ENCODE measurements at regions not wholly inside any gene's neighbourhood (a gene's known extent, or its start where the extent isn't known, plus 50 kb on each side); places are given as distances from the start of the nearest gene placed in this dataset.

GRCh38 chr4:123288309-123289025, 108.1 kb upstream of the SPRY1 start:
- no peak for TF ChIP-seq CTCF (IDR thresholded peaks at IDR 0.05; ENCODE audit: low read depth, low read length, poor library complexity, severe bottlenecking)
- TF ChIP-seq EZH2phosphoT487 (IDR thresholded peaks at IDR 0.05; ENCODE audit: borderline replicate concordance, low read length): no peak
